Panc1 (cell line): ENCODE measurements at regions not wholly inside any gene's neighbourhood (a gene's known extent, or its start where the extent isn't known, plus 50 kb on each side); places are given as distances from the start of the nearest gene placed in this dataset.
A peak's percentile ranks its signal among the peaks of the same experiment; 100 is the strongest.

Source experiments
- ATAC-seq: fragments of 200-7000 bp; cut with Tn5 transposase; 2 replicates; pipeline ENCODE4 v1.9.1; 2020; ENCODE audit warnings: mild to moderate bottlenecking, moderate library complexity
- BruUV-seq: library from RNA; stranded (reverse); fragments of 400-500 nt; replicated peaks from 2 replicates; lab custom pipeline; 2021; lab: Mats Ljungman, UMichigan
- CTCF ChIA-PET: fragments of 300-600 bp; sonication (Branson Sonifier 250); formaldehyde crosslinking; loops from one replicate; lab custom pipeline; 2022; ENCODE audit warnings: antibody characterized with exemption; lab: Charles Lee
- POLR2A ChIA-PET: fragments of 300-600 bp; sonication (Branson Sonifier 250); formaldehyde crosslinking; loops from one replicate; lab custom pipeline; 2022; ENCODE audit warnings: antibody characterized with exemption; lab: Charles Lee
- DNase-seq: peaks from one replicate; pipeline ENCODE4 v3.0.0-alpha.2; 2010; ENCODE audit warnings: low read depth, low spot score
- H3K27ac ChIP-seq: 2 replicates; pipeline ENCODE4 v1.5.1; 2011; ENCODE audit warnings: mild to moderate bottlenecking, low read length, inconsistent platforms
- H3K27me3 ChIP-seq: fragments of 200-500 bp; sonication (Bioruptor generic); 2 replicates; pipeline ENCODE4 v1.6.0; 2014; ENCODE audit warnings: low read length, inconsistent platforms; ENCODE audit not compliant: control insufficient read depth, insufficient read depth
- H3K36me3 ChIP-seq: fragments of 200-500 bp; sonication (Bioruptor generic); 2 replicates; pipeline ENCODE4 v1.5.1; 2014; ENCODE audit warnings: inconsistent platforms, mild to moderate bottlenecking, low read length, moderate library complexity; ENCODE audit not compliant: control insufficient read depth, insufficient read depth
- H3K4me1 ChIP-seq: 2 replicates; pipeline ENCODE4 v1.5.1; 2011; ENCODE audit warnings: inconsistent platforms, mild to moderate bottlenecking, low read length, moderate library complexity; ENCODE audit not compliant: control insufficient read depth, insufficient read depth
- H3K4me3 ChIP-seq, 2 experiments: 2 replicates each; pipeline ENCODE4 v1.5.1; 2011 to 2012; ENCODE audit warnings: low read depth in 2 of 2, low read length in 2 of 2, mild to moderate bottlenecking in 2 of 2, inconsistent platforms in 1 of 2, moderate library complexity in 1 of 2
- H3K9me3 ChIP-seq: fragments of 200-500 bp; sonication (Bioruptor generic); 2 replicates; pipeline ENCODE4 v1.5.1; 2014; ENCODE audit warnings: low read depth, mild to moderate bottlenecking, inconsistent platforms, low read length, moderate library complexity; ENCODE audit not compliant: control insufficient read depth, insufficient read depth
- POLR2AphosphoS5 ChIP-seq: IDR thresholded peaks from 2 replicates; pipeline ENCODE4 v1.6.1; 2012; ENCODE audit warnings: mild to moderate bottlenecking, low read depth, low read length, moderate library complexity
- SIN3A ChIP-seq: IDR thresholded peaks from 2 replicates; pipeline ENCODE4 v1.6.1; 2012; ENCODE audit warnings: low read depth, mild to moderate bottlenecking, low read length, moderate library complexity, borderline replicate concordance; ENCODE audit not compliant: insufficient read depth
- TCF7L2 ChIP-seq: IDR thresholded peaks from 2 replicates; pipeline ENCODE4 v1.6.1; 2011; ENCODE audit warnings: mild to moderate bottlenecking, low read depth, low read length, inconsistent platforms
- in situ Hi-C: cut with HindIII; loops from 2 replicates; pipeline ENCODE4 v1.10.0; 2016; ENCODE audit warnings: low sequenced_read_pairs, low pct_unique_long_range_greater_than_20kb
- intact Hi-C: fragments of 100-400 bp; cut with micrococcal nuclease; formaldehyde crosslinking; loops from one replicate; pipeline ENCODE4 v1.10.0; 2022; ENCODE audit not compliant: unreplicated experiment
- TF ChIP-seq, protein P1 (sequence below): fragments of 450-650 bp; IDR thresholded peaks from 2 replicates; pipeline ENCODE4 v1.5.1; 2017; ENCODE audit warnings: mild to moderate bottlenecking
- TF ChIP-seq, protein P2 (sequence below), 2 experiments: IDR thresholded peaks; 2 replicates each; pipeline ENCODE4 v1.6.1; 2011 to 2012; ENCODE audit warnings: low read depth in 2 of 2, control low read depth in 1 of 2, low read length in 1 of 2, mild to moderate bottlenecking in 1 of 2, moderate library complexity in 1 of 2; ENCODE audit not compliant: insufficient read depth in 1 of 2

- CTCF ChIA-PET: no interaction called here
- intact Hi-C loops (no loop called here), in situ Hi-C loops (no loop called here)
These were observed 628.2 kb downstream of the COL12A1 start for GRCh38 chr6:74577619-74578018.

GRCh38 chr6:74574794-74575193, 631.1 kb downstream of the COL12A1 start:
- POLR2A ChIA-PET: interaction anchor here (0.6 kb wide), 1 partner anchor 37 kb away, joined by 9 read pairs; no protein-coding TSS in a partner anchor
- TF ChIP-seq SIN3A (no peak), POLR2AphosphoS5 (no peak), TCF7L2 (no peak)
- TF ChIP-seq, protein P1, sequence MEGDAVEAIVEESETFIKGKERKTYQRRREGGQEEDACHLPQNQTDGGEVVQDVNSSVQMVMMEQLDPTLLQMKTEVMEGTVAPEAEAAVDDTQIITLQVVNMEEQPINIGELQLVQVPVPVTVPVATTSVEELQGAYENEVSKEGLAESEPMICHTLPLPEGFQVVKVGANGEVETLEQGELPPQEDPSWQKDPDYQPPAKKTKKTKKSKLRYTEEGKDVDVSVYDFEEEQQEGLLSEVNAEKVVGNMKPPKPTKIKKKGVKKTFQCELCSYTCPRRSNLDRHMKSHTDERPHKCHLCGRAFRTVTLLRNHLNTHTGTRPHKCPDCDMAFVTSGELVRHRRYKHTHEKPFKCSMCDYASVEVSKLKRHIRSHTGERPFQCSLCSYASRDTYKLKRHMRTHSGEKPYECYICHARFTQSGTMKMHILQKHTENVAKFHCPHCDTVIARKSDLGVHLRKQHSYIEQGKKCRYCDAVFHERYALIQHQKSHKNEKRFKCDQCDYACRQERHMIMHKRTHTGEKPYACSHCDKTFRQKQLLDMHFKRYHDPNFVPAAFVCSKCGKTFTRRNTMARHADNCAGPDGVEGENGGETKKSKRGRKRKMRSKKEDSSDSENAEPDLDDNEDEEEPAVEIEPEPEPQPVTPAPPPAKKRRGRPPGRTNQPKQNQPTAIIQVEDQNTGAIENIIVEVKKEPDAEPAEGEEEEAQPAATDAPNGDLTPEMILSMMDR: peak; percentile 46; the same call in 1 of the 2 replicates
- TF ChIP-seq, protein P2, sequence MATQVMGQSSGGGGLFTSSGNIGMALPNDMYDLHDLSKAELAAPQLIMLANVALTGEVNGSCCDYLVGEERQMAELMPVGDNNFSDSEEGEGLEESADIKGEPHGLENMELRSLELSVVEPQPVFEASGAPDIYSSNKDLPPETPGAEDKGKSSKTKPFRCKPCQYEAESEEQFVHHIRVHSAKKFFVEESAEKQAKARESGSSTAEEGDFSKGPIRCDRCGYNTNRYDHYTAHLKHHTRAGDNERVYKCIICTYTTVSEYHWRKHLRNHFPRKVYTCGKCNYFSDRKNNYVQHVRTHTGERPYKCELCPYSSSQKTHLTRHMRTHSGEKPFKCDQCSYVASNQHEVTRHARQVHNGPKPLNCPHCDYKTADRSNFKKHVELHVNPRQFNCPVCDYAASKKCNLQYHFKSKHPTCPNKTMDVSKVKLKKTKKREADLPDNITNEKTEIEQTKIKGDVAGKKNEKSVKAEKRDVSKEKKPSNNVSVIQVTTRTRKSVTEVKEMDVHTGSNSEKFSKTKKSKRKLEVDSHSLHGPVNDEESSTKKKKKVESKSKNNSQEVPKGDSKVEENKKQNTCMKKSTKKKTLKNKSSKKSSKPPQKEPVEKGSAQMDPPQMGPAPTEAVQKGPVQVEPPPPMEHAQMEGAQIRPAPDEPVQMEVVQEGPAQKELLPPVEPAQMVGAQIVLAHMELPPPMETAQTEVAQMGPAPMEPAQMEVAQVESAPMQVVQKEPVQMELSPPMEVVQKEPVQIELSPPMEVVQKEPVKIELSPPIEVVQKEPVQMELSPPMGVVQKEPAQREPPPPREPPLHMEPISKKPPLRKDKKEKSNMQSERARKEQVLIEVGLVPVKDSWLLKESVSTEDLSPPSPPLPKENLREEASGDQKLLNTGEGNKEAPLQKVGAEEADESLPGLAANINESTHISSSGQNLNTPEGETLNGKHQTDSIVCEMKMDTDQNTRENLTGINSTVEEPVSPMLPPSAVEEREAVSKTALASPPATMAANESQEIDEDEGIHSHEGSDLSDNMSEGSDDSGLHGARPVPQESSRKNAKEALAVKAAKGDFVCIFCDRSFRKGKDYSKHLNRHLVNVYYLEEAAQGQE (IDR thresholded peaks at IDR 0.05; ENCODE audit: insufficient read depth in 1 of 2, low read depth in 2 of 2, low read length in 1 of 2): no peak
- CTCF ChIA-PET: no interaction called here
- H3K4me1 ChIP-seq: no peaks in the 10 kb centered on the region
- intact Hi-C loops: no loop called here
- no peak for DNase-seq
- ATAC-seq: peak; percentile 75
- H3K27me3 ChIP-seq: no peaks in the 10 kb centered on the region
- in situ Hi-C loops: no loop called here
- BruUV-seq: no TSS peak
- H3K4me3 ChIP-seq: no peak overlapping the region
- H3K36me3 ChIP-seq: no peaks in the 10 kb centered on the region
- H3K27ac ChIP-seq: no peak overlapping the region
- H3K9me3 ChIP-seq: no peaks in the 10 kb centered on the region

More at GRCh38 chr6:74577619-74578018, 628.2 kb downstream of the COL12A1 start:
- TF ChIP-seq, protein P1: no peak
- no peak for TF ChIP-seq SIN3A
- TF ChIP-seq, protein P2 (IDR thresholded peaks at IDR 0.05; ENCODE audit: insufficient read depth in 1 of 2, low read depth in 2 of 2, low read length in 1 of 2): no peak
- TF ChIP-seq TCF7L2: no peak
- ATAC-seq (no peak), DNase-seq (no peak)
- Histone ChIP-seq H3K27me3 (no peaks in the 10 kb centered on the region), H3K27ac (no peak overlapping the region), H3K4me3 (no peak overlapping the region), H3K4me1 (no peaks in the 10 kb centered on the region), H3K9me3 (no peaks in the 10 kb centered on the region), H3K36me3 (no peaks in the 10 kb centered on the region)
- BruUV-seq: no TSS peak
- POLR2A ChIA-PET: no interaction called here
